T47D (cell line): ENCODE measurements at regions not wholly inside any gene's neighbourhood (a gene's known extent, or its start where the extent isn't known, plus 50 kb on each side); places are given as distances from the start of the nearest gene placed in this dataset.

ENCODE experiments used
- DNase-seq, 2 experiments: peaks; one replicate each; pipeline versions ENCODE4 v3.0.0 to v3.0.0-alpha.2; 2011 to 2012; ENCODE audit warnings: low read depth in 1 of 2, low spot score in 1 of 2
- JUND ChIP-seq: IDR thresholded peaks from 2 replicates; pipeline ENCODE4 v1.6.1; 2012; ENCODE audit warnings: low read depth
- in situ Hi-C: cut with HindIII; loops from 2 replicates; pipeline ENCODE4 v1.10.0; 2016; ENCODE audit warnings: low sequenced_read_pairs, low pct_unique_long_range_greater_than_20kb

- in situ Hi-C loops = no loop called here
- DNase-seq = no peak
- TF ChIP-seq JUND = no peak
Observed at GRCh38 chr5:6840136-6840793, 127.0 kb downstream of the TENT4A start.

DNA sequence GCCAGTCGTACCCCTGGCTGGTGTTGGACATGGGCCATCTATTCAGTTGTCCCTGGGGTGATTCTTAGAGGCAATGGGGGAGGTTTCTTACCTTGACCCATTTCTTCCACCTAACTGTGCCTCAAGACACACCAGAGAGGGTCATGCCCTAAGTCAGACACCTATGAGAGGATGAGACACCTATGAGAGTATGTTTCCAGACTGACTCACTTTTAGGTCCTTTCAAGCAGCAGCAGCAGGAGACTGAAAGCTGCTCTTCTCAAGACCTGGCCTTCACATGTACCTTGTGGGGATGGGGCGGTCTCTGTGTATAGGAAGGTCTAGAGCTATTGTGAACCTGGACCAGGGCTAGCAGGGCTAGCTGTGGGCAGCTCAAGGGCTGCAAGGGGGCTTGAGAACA lies 130.1 kb downstream of the TENT4A start:
- in situ Hi-C loops = no loop called here

GRCh38 chr5:6843821-6844220 lies 130.6 kb downstream of the TENT4A start:
- DNase-seq = no peak
- in situ Hi-C loops = no loop called here
- no peak for TF ChIP-seq JUND

More for the DNA sequence above, 130.1 kb downstream of the TENT4A start:
- TF ChIP-seq JUND = no peak
- DNase-seq = no peak

DNA sequence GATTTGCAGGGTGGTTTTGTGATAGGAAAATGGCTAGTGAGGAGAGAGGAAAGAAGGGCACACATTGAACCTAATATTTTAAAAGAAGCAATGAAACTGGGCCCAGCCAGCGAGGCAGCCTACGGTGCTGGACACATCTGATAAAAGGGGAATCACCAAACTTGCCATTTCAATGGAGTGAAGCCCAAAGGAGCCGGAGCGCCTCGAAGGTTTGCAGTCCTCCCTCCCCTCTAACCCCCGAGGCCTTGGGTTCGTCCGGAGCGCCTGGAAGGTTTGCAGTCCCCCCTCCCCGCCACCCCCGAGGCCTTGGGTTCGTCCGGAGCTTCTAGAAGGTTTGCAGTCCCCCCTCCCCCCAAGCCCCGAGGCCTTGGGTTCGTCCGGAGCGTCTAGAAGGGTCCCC lies 132.6 kb downstream of the TENT4A start:
- in situ Hi-C loops = no loop called here
- TF ChIP-seq JUND = no peak
- DNase-seq = no peak

DNA sequence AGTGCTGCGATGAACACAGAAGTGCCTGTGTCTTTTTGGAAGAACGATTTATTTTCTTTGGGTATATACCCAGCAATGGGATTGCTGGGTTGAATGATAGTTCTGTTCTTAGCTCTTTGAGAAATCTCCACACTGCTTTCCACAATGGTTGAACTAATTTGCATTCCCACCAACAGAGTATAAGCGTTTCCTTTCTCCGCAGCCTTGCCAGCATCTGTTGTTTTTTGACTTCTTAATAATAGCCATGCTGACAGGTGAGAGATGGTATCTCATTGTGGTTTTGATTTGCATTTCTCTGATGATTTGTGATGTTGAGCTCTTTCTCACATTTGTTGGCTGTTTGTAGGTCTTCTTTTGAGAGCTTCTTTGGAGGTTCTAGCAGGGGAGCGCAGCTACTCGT lies 134.6 kb downstream of the TENT4A start:
- no peak for TF ChIP-seq JUND
- DNase-seq = no peak
- in situ Hi-C loops = no loop called here

- in situ Hi-C loops = no loop called here
Observed at GRCh38 chr5:6849316-6850105, 136.3 kb downstream of the TENT4A start.

GRCh38 chr5:6850106-6850432 lies 136.8 kb downstream of the TENT4A start:
- no peak for DNase-seq
- in situ Hi-C loops = no loop called here
- no peak for TF ChIP-seq JUND

More at GRCh38 chr5:6849316-6850105, 136.3 kb downstream of the TENT4A start:
- TF ChIP-seq JUND = no peak
- DNase-seq = no peak

DNA sequence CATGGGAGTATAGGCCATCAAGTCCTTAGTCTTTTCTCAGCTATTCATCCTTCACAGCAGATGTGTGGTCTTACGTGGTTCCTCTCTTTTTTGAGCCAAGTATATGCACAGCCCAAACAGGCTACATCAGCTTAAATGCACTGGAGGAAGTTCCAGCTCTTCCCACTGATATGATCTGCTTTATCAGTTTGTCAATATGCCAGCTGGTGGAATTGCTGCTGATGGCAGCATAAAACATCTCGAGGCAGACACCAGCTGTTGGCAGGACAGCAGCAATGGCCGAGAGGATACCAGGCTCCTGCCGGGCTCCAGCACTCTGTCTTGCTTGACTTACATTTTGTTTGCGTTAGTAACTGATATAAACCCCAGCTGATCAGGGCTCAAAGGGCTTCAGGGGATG lies 143.4 kb downstream of the TENT4A start:
- in situ Hi-C loops = no loop called here
- TF ChIP-seq JUND = no peak
- DNase-seq = no peak

DNA sequence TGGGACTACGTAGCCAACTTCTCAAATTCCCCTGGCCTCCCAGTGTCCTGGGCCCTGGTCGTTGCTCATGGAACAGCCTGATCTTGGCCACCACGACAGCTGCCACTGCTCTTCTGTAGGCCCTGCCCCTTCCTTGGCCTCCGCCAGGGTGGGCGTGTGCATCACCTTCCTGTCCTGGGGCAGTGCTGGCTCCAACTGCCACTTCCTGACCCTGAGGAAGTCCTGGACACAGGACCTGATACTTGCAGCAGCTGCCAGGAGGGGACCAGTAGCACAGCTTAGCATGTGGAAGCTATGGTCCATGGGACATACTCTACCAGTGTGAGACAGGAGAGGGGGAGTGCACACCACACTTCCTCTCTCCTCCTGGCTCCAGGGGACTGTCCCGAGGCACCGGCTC lies 145.2 kb downstream of the TENT4A start:
- in situ Hi-C loops = no loop called here
- DNase-seq = no peak
- TF ChIP-seq JUND = no peak

DNA sequence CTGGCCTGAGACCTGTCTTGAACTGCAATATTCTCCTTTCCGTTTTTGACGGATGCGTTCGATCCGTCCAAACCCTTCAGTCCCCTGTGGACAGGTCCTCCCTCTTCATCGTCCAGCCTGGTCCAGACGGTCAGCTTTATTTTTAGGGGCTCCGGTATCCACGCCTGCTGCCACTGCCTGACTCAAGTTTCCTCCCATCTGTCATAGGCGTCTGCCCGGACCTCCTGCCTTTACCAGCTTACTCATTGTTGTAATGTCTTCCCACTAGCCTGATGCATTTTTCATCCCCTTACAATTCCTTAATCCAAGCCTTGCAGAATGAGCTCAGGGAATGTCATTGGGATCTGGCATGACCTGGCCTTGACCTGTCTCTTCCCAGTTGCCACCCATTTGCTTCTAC lies 145.8 kb downstream of the TENT4A start:
- TF ChIP-seq JUND = no peak
- no peak for DNase-seq
- in situ Hi-C loops = no loop called here

- TF ChIP-seq JUND = no peak
- in situ Hi-C loops = no loop called here
- DNase-seq = no peak
Observed at GRCh38 chr5:6859951-6860638, 146.9 kb downstream of the TENT4A start.

DNA sequence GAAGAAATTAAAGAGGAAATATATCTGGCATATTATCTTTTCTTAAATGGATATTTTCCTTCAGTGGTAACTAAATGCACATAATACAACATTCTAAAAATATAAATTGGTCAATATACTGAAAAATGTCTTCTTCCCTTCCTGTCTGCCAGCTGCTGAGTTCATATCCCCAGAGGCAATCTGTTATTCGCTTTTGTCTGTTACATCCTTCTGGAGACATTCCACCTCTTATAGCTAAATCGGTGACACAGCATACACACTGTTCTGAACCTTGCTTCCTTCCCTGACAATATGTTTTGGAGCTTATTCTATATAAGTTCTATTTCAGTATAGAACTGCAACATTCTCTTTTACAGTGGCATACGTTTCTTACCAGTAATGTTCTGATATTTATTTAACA lies 147.8 kb downstream of the TENT4A start:
- in situ Hi-C loops = no loop called here
- no peak for TF ChIP-seq JUND
- DNase-seq = no peak

- no peak for TF ChIP-seq JUND
- no peak for DNase-seq
- in situ Hi-C loops = no loop called here
Observed at GRCh38 chr5:6861667-6862066, 148.4 kb downstream of the TENT4A start.
